GM10248 (cell line): ENCODE measurements at regions not wholly inside any gene's neighbourhood (a gene's known extent, or its start where the extent isn't known, plus 50 kb on each side); places are given as distances from the start of the nearest gene placed in this dataset.
A peak's percentile ranks its signal among the peaks of the same experiment; 100 is the strongest.

Source experiments
- CTCF ChIA-PET: fragments of 300-600 bp; sonication (Branson Sonifier 250); formaldehyde crosslinking; extraction: SDS; loops from one replicate; lab custom pipeline; 2021; ENCODE audit warnings: antibody characterized with exemption; lab: Yijun Ruan, JAX
- POLR2A ChIA-PET: fragments of 350-650 bp; sonication (Branson Sonifier 250); formaldehyde crosslinking; extraction: SDS; loops from one replicate; lab custom pipeline; 2020; ENCODE audit warnings: antibody characterized with exemption; lab: Yijun Ruan, JAX
- DNase-seq: peaks from one replicate; pipeline ENCODE4 v3.0.0; 2012; ENCODE audit errors: extremely low spot score
- TF ChIP-seq, protein P1 (sequence below): IDR thresholded peaks from 2 replicates; pipeline ENCODE4 v1.5.1; 2012; ENCODE audit warnings: mild to moderate bottlenecking, low read depth; ENCODE audit errors: extremely low read depth, missing control alignments, control extremely low read depth

GRCh38 chrX:97828471-97828870 is 944.8 kb downstream of the RPA4 start:
- ChIA-PET CTCF (no interaction called here), POLR2A (no interaction called here)
- no peak for DNase-seq
- TF ChIP-seq, protein P1, sequence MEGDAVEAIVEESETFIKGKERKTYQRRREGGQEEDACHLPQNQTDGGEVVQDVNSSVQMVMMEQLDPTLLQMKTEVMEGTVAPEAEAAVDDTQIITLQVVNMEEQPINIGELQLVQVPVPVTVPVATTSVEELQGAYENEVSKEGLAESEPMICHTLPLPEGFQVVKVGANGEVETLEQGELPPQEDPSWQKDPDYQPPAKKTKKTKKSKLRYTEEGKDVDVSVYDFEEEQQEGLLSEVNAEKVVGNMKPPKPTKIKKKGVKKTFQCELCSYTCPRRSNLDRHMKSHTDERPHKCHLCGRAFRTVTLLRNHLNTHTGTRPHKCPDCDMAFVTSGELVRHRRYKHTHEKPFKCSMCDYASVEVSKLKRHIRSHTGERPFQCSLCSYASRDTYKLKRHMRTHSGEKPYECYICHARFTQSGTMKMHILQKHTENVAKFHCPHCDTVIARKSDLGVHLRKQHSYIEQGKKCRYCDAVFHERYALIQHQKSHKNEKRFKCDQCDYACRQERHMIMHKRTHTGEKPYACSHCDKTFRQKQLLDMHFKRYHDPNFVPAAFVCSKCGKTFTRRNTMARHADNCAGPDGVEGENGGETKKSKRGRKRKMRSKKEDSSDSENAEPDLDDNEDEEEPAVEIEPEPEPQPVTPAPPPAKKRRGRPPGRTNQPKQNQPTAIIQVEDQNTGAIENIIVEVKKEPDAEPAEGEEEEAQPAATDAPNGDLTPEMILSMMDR: no peak

DNA sequence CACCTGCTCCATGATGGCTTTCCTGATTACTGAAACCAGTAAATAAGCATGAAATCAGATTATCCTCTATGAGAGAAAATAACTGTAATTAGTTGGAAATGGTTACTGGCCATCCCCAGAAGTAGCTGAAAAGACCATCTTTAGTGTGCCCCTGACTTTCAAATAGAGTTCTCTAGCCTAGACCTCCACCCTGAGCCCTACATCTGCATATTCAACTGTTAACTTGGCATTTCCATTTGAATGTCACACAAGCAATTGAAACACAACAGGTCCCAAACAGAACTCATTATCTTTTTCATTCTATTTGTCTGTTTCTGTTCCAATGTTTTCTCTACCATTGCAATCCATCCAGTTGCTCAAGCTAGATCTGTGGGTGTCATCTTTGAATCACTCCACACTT is 952.3 kb downstream of the RPA4 start:
- no peak for DNase-seq
- CTCF ChIA-PET: no interaction called here
- TF ChIP-seq, protein P1: no peak
- POLR2A ChIA-PET: no interaction called here

GRCh38 chrX:97841544-97842179 is 958.0 kb downstream of the RPA4 start:
- no peak for DNase-seq
- ChIA-PET POLR2A (no interaction called here), CTCF (no interaction called here)
- TF ChIP-seq, protein P1: no peak

DNA sequence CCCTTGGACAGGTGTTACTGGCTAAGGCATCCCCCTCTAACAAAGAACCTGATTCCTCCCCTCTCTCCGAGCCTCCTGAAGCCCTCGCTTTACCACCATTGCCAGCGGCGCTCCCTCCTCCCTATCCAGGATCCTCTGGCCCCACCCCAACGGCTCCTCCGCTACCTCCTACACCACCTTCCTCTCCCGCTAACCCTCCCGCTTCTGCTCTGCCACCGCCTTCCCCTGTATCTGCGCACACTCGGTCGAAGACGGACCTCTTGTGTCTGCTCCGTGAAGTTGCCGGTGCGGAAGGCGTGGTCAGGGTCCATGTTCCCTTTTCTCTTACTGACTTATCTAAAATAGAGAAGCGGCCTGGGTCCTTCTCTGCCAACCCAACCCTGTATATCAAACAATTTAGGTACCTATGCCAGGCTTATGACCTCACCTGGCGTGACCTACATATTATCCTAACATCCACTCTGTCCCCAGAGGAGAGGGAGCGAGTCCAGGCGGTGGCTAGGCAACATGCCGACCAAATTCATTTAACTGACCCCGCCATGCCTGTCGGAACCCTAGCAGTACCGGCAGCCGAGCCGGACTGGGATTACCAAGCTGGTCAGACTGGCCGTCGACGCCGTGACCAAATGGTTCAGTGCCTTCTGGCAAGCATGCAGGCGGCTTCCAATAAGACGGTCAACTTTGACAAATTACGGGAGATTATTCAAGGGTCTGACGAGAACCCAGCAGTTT is 958.9 kb downstream of the RPA4 start:
- peak; percentile 2 for DNase-seq
- POLR2A ChIA-PET: no interaction called here
- CTCF ChIA-PET: no interaction called here
- TF ChIP-seq, protein P1: no peak

GRCh38 chrX:97843200-97843811 is 959.6 kb downstream of the RPA4 start:
- CTCF ChIA-PET: no interaction called here
- POLR2A ChIA-PET: no interaction called here
- peak; percentile 4 for DNase-seq
- TF ChIP-seq, protein P1: no peak

DNA sequence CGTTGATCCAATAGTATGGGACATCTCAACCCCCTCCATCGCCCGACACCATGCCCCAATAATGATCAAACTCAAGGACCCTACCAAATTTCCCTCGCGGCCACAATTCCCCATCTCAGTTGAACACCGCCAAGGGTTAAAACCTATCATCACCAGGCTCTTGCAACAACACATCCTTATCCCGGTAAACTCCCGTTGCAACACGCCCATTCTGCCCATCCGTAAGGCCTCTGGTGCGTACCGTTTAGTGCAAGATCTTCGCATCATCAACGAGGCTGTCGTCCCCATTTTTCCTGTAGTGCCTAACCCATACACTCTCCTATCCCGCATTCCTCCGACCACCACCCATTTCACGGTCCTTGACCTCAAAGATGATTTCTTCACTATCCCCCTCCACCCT is 960.5 kb downstream of the RPA4 start:
- TF ChIP-seq, protein P1: no peak
- ChIA-PET CTCF (no interaction called here), POLR2A (no interaction called here)
- peak; percentile 2 for DNase-seq
